H7 (cell line): ENCODE measurements at regions not wholly inside any gene's neighbourhood (a gene's known extent, or its start where the extent isn't known, plus 50 kb on each side); places are given as distances from the start of the nearest gene placed in this dataset.

Experiments
- DNase-seq: peaks from one replicate; pipeline ENCODE4 v3.0.0; 2012
- H3K27me3 ChIP-seq: 2 replicates; pipeline ENCODE4 v1.6.0; 2011; ENCODE audit warnings: mild to moderate bottlenecking, low read length; ENCODE audit not compliant: control insufficient read depth, insufficient read depth
- H3K36me3 ChIP-seq: replicated peaks from 2 replicates; pipeline ENCODE4 v1.5.1; 2011; ENCODE audit warnings: low read length; ENCODE audit not compliant: control insufficient read depth, insufficient read depth
- H3K4me3 ChIP-seq: 2 replicates; pipeline ENCODE4 v1.5.1; 2011; ENCODE audit warnings: low read depth, mild to moderate bottlenecking, control low read depth, low read length, moderate library complexity; ENCODE audit not compliant: insufficient read depth

- DNase-seq: no peak
- Histone ChIP-seq H3K27me3 (no peaks in the 10 kb centered on the region), H3K4me3 (no peak overlapping the region), H3K36me3 (no peaks in the 10 kb centered on the region)
These were observed 764.6 kb downstream of the NCAM2 start for GRCh38 chr21:21762855-21763254.

- DNase-seq: no peak
- Histone ChIP-seq H3K36me3 (no peaks in the 10 kb centered on the region), H3K4me3 (no peak overlapping the region), H3K27me3 (no peaks in the 10 kb centered on the region)
These were observed 766.1 kb downstream of the NCAM2 start for GRCh38 chr21:21764281-21764680.

GRCh38 chr21:21767276-21767675 is 769.1 kb downstream of the NCAM2 start:
- Histone ChIP-seq H3K4me3 (no peak overlapping the region), H3K27me3 (no peaks in the 10 kb centered on the region), H3K36me3 (no peaks in the 10 kb centered on the region)
- DNase-seq: no peak

GRCh38 chr21:21788591-21788990 is 790.4 kb downstream of the NCAM2 start:
- H3K27me3 ChIP-seq: no peaks in the 10 kb centered on the region
- no peaks in the 10 kb centered on the region for H3K36me3 ChIP-seq
- DNase-seq: no peak
- H3K4me3 ChIP-seq: no peak overlapping the region

- no peaks in the 10 kb centered on the region for H3K36me3 ChIP-seq
- no peaks in the 10 kb centered on the region for H3K27me3 ChIP-seq
- peak; percentile 12 for DNase-seq
- no peak overlapping the region for H3K4me3 ChIP-seq
These were observed 803.7 kb downstream of the NCAM2 start for GRCh38 chr21:21801921-21802320.

GRCh38 chr21:21806711-21807597 is 808.7 kb downstream of the NCAM2 start:
- DNase-seq: no peak
- Histone ChIP-seq H3K4me3 (no peak overlapping the region), H3K27me3 (no peaks in the 10 kb centered on the region), H3K36me3 (no peaks in the 10 kb centered on the region)

GRCh38 chr21:21807598-21807903 is 809.3 kb downstream of the NCAM2 start:
- no peaks in the 10 kb centered on the region for H3K36me3 ChIP-seq
- no peak overlapping the region for H3K4me3 ChIP-seq
- no peaks in the 10 kb centered on the region for H3K27me3 ChIP-seq
- no peak for DNase-seq

GRCh38 chr21:21813289-21813688 is 815.1 kb downstream of the NCAM2 start:
- no peaks in the 10 kb centered on the region for H3K27me3 ChIP-seq
- H3K4me3 ChIP-seq: no peak overlapping the region
- no peak for DNase-seq
- H3K36me3 ChIP-seq: no peaks in the 10 kb centered on the region

GRCh38 chr21:21813934-21814333 is 815.7 kb downstream of the NCAM2 start:
- no peak for DNase-seq
- H3K27me3 ChIP-seq: no peaks in the 10 kb centered on the region
- H3K36me3 ChIP-seq: no peaks in the 10 kb centered on the region
- no peak overlapping the region for H3K4me3 ChIP-seq

GRCh38 chr21:21816778-21817177 is 818.6 kb downstream of the NCAM2 start:
- no peaks in the 10 kb centered on the region for H3K36me3 ChIP-seq
- no peak overlapping the region for H3K4me3 ChIP-seq
- no peak for DNase-seq
- no peaks in the 10 kb centered on the region for H3K27me3 ChIP-seq

- Histone ChIP-seq H3K27me3 (no peaks in the 10 kb centered on the region), H3K36me3 (no peaks in the 10 kb centered on the region), H3K4me3 (no peak overlapping the region)
- DNase-seq: no peak
These were observed 820.7 kb downstream of the NCAM2 start for GRCh38 chr21:21818898-21819297.

- H3K4me3 ChIP-seq: no peak overlapping the region
- no peaks in the 10 kb centered on the region for H3K27me3 ChIP-seq
- DNase-seq: no peak
- H3K36me3 ChIP-seq: no peaks in the 10 kb centered on the region
These were observed 829.9 kb downstream of the NCAM2 start for GRCh38 chr21:21828130-21828529.

GRCh38 chr21:21831036-21831435 is 832.8 kb downstream of the NCAM2 start:
- Histone ChIP-seq H3K27me3 (no peaks in the 10 kb centered on the region), H3K36me3 (no peaks in the 10 kb centered on the region), H3K4me3 (no peak overlapping the region)
- no peak for DNase-seq

GRCh38 chr21:21845901-21846300 is 847.7 kb downstream of the NCAM2 start:
- H3K4me3 ChIP-seq: no peak overlapping the region
- DNase-seq: no peak
- H3K27me3 ChIP-seq: no peaks in the 10 kb centered on the region
- H3K36me3 ChIP-seq: no peaks in the 10 kb centered on the region

- DNase-seq: no peak
- H3K4me3 ChIP-seq: no peak overlapping the region
- no peaks in the 10 kb centered on the region for H3K36me3 ChIP-seq
- H3K27me3 ChIP-seq: no peaks in the 10 kb centered on the region
These were observed 853.0 kb downstream of the NCAM2 start for GRCh38 chr21:21851205-21851604.

- DNase-seq: no peak
- Histone ChIP-seq H3K4me3 (no peak overlapping the region), H3K36me3 (no peaks in the 10 kb centered on the region), H3K27me3 (no peaks in the 10 kb centered on the region)
These were observed 853.4 kb downstream of the NCAM2 start for GRCh38 chr21:21851657-21852056.
